Stimulated activated memory B cell treated with anti-CD40 and anti-IgM and Interleukin-4, amounts not matched to agents 10 μg/mL and 1 μg/mL and 100 μg/mL, for 72 hours (primary cell): ENCODE measurements at regions not wholly inside any gene's neighbourhood (a gene's known extent, or its start where the extent isn't known, plus 50 kb on each side); places are given as distances from the start of the nearest gene placed in this dataset.

Experiments used
- ATAC-seq: fragments of 150-1000 bp; cut with Tn5 transposase; 2 replicates; pipeline ENCODE4 v1.10.0; 2021
- H3K27ac Mint-ChIP-seq: one replicate; pipeline ENCODE4 v1.8.0; 2022; ENCODE audit warnings: mild to moderate bottlenecking, mixed read lengths
- H3K27me3 Mint-ChIP-seq: one replicate; pipeline ENCODE4 v1.8.0; 2022; ENCODE audit warnings: mixed read lengths
- H3K36me3 Mint-ChIP-seq: one replicate; pipeline ENCODE4 v1.8.0; 2022; ENCODE audit warnings: mixed read lengths
- H3K4me1 Mint-ChIP-seq: one replicate; pipeline ENCODE4 v1.8.0; 2022; ENCODE audit warnings: mixed read lengths
- H3K4me3 Mint-ChIP-seq: one replicate; pipeline ENCODE4 v1.8.0; 2022; ENCODE audit warnings: mild to moderate bottlenecking, moderate library complexity, mixed read lengths
- H3K9me3 Mint-ChIP-seq: one replicate; pipeline ENCODE4 v1.8.0; 2022; ENCODE audit warnings: mixed read lengths

DNA sequence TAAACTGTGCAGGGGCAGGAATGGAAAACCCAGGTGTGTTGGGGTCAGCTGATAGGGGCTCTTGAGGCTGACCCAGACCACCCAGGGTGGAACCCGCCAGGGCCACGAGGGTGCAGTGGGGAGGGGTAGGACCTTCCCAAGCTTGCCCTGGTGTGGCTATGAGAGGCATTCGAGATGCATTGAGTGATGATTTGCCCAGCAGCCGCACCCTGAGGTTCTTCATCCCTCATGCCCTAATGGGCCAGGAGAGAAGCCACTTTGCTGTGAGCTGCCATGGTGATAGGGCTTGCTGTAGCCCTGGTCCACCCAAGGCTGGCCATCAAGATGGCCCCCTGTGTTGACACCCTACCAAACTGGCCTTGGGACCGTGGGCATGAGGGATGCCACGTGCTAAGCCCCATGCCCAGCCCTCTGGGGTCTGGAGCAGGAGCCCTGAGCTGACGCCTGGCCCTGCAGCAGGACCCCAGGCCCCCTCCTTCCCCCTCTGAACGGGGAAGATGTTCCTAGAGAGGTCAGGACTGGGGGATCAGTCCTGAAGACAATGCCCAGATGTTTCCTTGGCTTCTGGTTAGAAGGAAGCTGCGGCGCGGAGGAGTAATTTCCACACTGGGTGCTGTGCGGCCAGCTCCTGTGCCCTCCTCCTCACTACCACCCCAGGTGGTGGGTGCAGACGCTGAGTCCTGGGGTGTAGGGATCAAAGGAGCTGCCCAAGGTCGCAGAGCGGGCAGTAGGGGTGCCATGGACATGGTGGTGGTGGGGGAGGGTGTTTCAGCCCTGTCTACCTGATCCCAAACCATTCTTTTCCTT is 122.5 kb upstream of the HDAC4 start:
- Mint-ChIP-seq H3K36me3 (no peaks in the 10 kb centered on the region), H3K4me3 (no peak overlapping the region), H3K27me3 (peaks cover 36% of the 10 kb centered on the region), H3K27ac (no peak overlapping the region), H3K9me3 (no peaks in the 10 kb centered on the region), H3K4me1 (no peaks in the 10 kb centered on the region)
- ATAC-seq = no peak

DNA sequence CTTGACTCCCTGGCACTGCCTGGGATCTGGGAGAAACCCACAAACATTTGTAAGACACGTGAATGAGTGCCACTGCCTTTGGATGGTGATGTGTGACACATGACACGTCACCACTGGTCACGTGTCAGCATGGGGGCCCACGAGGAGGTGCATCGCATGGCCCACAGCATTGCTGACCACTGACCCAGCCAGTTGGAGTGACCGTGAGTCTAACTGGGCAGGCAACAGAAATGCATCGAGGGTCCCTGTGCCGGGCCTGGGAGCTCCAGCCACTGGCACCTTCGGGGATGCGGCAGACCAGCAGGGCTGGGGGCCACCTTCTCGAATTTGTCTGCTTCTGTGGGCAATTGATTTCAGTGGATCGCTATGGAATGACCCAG is 121.9 kb upstream of the HDAC4 start:
- Mint-ChIP-seq H3K36me3 (no peaks in the 10 kb centered on the region), H3K27ac (no peak overlapping the region), H3K9me3 (no peaks in the 10 kb centered on the region), H3K4me3 (no peak overlapping the region), H3K4me1 (no peaks in the 10 kb centered on the region), H3K27me3 (peaks cover 36% of the 10 kb centered on the region)
- ATAC-seq = no peak

DNA sequence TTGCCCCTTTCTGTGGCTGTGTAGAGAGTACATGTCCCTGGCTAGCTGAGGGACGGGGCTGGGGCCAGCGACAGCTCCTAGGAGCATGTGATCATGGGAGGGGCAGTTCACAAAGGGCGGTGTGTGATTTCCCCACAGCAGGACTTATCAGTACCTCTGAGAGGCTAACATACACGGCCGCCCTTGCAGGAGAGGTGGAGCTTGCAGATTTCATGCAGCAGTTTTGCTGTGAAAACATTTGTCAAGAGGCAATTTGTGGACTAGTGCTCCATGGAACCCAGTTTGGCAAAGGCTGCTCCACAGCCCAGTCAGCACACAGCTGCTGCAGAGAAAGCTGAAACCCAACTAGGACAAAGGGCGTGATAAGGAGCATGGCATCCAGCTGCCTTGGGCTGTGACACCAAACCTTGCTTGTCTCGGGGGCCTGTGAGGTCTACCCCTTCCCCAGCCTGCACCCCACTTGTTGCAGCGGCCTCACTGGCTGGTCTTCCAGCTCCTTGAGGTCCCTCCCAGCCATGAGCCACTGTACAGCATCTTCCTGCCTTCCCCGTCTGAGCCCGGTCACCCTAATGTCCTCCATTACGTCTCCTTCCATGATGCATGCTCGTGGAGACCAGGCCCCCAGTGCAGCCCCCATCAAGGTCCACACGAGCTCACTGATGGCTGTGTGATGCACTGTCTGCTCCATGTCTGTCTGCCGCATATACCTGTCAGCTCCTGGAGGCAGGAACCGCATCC is 121.4 kb upstream of the HDAC4 start:
- Mint-ChIP-seq H3K9me3 (no peaks in the 10 kb centered on the region), H3K27ac (no peak overlapping the region)

DNA sequence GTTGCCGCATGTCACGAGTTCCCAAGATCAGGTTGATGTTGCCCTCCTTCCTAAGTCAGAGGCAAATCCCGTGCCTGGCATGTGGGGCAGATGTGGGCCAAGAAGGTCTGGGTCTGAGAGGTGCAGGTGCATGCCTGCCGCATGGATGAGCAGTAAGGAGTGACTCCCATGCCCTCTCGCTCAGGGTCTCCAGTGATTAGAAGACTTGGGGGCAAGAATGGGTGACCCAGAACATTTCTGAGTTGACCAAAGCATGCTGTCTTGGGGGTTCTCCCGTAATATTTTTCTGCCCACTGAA is 120.6 kb upstream of the HDAC4 start:
- Mint-ChIP-seq H3K27ac (no peak overlapping the region), H3K4me1 (no peaks in the 10 kb centered on the region), H3K4me3 (no peak overlapping the region), H3K36me3 (no peaks in the 10 kb centered on the region), H3K9me3 (no peaks in the 10 kb centered on the region), H3K27me3 (peaks cover 36% of the 10 kb centered on the region)
- no peak for ATAC-seq

More for the DNA sequence above, 121.4 kb upstream of the HDAC4 start:
- Mint-ChIP-seq H3K36me3 (no peaks in the 10 kb centered on the region), H3K4me1 (no peaks in the 10 kb centered on the region), H3K4me3 (no peak overlapping the region), H3K27me3 (peaks cover 36% of the 10 kb centered on the region)
- no peak for ATAC-seq

DNA sequence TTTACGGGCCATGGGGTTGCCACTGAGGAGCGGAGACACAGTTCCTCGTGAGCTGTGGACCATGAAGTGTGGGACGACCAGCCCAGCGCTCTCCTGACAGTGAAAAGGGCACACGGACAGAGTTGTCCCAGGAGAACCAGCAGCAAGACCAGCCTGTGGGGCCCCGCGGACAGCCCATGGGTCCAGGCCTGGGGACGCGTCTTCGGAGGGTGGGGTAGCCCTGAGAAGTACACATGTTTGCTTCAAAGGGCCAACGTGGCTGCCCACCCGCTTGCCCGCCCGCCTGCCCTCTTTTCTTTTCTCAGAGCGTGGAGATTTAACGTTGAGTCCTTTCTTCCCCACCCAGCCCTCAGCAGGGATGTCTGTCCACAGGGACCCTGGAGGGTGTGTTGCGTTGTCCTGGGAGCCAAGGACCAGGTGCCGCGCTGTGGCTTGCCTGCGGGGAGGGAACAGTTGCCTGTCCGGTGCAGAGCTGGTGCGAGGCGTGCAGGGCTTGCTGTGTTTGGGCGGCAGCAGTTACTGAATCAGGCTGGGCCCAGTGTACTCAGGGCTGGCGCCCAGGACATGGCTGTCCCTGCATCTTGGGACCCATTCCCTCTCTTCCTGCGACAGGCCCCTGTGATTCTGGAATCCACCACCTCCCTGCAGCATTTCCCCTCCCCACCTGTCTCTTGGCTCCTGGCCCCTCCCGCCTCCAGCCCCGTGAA is 120.1 kb upstream of the HDAC4 start:
- H3K27me3 Mint-ChIP-seq = peaks cover 37% of the 10 kb centered on the region
- no peak overlapping the region for H3K27ac Mint-ChIP-seq
- no peaks in the 10 kb centered on the region for H3K4me1 Mint-ChIP-seq
- no peak for ATAC-seq
- no peaks in the 10 kb centered on the region for H3K36me3 Mint-ChIP-seq
- no peak overlapping the region for H3K4me3 Mint-ChIP-seq
- no peaks in the 10 kb centered on the region for H3K9me3 Mint-ChIP-seq

DNA sequence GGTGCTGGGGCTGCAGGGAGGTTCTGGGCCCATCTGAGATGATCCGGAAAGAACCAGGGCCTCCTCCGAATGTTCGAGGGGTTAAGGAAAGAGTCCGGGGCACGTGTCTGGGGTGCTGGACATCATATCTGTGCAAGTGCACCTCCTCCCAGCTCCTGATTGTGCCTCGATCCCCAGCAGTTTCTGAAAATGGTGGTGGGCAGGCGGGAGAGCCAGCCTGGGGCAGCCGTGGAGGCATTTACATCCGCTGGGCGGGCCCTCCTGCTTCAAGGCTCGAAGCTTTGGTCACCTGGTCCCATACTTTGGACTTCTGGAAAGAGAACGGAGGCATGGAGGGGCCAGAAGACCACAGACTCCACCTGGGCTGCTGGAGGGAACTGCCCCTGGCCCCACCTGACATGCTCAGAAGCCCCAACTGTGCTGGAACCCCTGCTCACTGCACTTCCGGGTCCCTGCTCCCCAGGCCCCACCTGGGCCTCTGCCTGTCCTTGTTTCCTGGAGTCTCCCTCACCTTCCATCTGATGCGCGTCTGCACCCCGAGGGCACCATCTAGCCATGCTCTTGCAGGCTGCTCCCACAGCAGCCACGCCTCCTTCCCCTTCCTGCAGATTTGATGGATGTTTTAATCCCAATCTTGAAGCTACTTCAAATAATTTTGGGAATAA is 119.2 kb upstream of the HDAC4 start:
- Mint-ChIP-seq H3K4me1 (no peaks in the 10 kb centered on the region), H3K36me3 (no peaks in the 10 kb centered on the region), H3K4me3 (no peak overlapping the region), H3K9me3 (no peaks in the 10 kb centered on the region), H3K27ac (no peak overlapping the region), H3K27me3 (peaks cover 37% of the 10 kb centered on the region)
- ATAC-seq = no peak

DNA sequence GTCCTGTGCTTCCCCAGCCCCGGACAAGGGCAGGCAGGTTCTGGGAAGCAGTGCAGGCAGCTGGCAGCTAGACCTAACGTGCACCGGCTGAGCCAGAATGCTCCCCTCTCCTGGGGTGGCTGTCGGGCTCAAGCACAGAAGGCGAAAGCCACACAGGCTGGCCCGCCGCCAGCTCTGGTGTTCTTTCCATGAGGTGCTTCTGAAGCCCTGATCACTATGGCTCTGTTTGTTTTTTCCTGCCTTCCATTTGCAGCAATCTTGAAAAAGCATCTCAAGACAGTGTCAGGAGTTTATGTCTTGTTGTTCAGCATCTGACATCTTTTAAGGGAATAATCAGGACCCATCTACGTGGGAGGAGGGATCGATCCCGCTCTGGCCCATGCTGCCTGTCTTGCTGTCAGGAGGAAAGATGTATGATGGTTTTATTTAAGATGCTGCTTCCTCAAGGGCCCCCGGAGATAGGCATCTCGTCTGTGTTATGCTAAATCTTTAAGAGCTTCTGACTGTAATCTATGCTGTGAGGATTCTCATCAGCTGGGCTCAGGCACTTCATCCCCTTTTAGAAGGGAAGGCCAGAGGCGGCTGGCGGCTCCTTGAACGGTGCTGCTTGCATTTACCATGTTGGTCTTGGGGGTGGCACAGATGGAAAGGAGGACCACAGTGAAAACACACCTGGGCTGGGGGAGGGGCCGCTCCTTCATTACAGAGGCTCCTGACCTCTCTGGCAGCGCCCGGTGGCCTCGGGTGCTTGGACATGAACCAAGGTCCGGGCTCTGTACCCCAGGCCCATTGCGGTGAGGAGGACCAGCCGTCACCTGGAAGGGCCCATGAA is 118.5 kb upstream of the HDAC4 start:
- H3K4me1 Mint-ChIP-seq = no peaks in the 10 kb centered on the region
- H3K36me3 Mint-ChIP-seq = no peaks in the 10 kb centered on the region
- no peak overlapping the region for H3K4me3 Mint-ChIP-seq
- no peaks in the 10 kb centered on the region for H3K9me3 Mint-ChIP-seq
- no peak for ATAC-seq
- peaks cover 31% of the 10 kb centered on the region for H3K27me3 Mint-ChIP-seq
- no peak overlapping the region for H3K27ac Mint-ChIP-seq

DNA sequence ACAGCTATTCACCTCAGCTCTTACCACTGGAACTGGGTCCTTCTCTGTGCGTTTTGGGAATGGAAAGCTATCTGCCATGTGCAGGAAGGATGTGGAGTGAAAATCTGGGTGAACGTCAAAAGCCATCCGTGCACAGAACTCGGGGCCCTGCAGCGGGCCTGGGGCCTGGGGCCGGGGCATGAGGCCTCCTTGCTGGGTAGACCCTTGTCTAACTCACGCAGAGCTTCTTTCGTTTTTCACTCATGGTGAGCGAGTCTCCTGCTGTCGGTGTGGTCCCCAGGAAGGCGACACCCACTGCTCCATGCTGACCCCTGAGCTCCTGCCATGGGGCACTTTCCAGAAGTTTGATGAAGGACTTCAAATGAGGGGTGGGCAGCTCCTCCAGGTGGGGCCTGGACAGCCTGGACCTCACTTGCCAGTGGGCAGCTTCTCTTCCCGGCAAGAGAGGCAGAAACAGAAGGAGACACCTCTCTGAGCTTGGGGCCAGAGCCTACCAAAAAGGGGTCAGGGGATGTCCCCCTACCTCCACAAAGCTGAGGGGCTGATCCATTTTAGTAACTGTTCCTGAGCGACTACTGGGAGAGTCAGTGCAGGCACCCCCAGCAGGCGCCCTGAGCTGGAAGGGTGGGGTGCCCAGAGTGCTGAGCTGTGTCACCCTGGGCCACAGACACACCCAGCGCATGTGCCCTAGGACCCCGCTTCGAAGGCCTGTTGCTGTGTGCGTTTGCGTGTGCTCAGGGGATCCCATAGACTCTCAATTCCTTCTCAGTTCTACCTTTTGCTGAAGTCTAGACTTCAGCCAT is 117.7 kb upstream of the HDAC4 start:
- no peaks in the 10 kb centered on the region for H3K9me3 Mint-ChIP-seq
- no peaks in the 10 kb centered on the region for H3K4me1 Mint-ChIP-seq
- ATAC-seq = no peak
- H3K4me3 Mint-ChIP-seq = no peak overlapping the region
- H3K27me3 Mint-ChIP-seq = peaks cover 31% of the 10 kb centered on the region
- H3K27ac Mint-ChIP-seq = no peak overlapping the region
- no peaks in the 10 kb centered on the region for H3K36me3 Mint-ChIP-seq

DNA sequence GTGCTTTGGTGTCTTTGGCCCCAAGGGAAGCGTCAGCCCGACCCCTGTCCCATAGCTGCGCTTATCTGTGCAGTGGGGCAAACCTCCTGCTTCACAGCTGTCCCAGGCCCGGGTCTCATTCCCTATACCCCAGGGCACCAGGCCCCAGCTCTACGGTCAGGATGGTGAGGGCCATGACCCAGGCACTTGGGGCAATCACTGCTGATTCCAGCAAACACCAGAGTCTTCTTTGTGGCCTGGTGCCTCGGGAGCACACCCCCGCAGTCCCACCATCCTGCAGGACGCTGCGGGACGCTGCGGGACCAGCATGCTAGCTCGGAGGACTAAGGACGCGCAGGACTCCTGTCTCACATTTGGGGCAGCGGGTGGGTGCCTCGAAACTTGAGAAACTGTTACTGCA is 116.9 kb upstream of the HDAC4 start:
- H3K9me3 Mint-ChIP-seq = peaks cover 2% of the 10 kb centered on the region
- no peaks in the 10 kb centered on the region for H3K4me1 Mint-ChIP-seq
- H3K27ac Mint-ChIP-seq = no peak overlapping the region
- no peaks in the 10 kb centered on the region for H3K36me3 Mint-ChIP-seq
- no peak overlapping the region for H3K4me3 Mint-ChIP-seq
- H3K27me3 Mint-ChIP-seq = peaks cover 31% of the 10 kb centered on the region
- no peak for ATAC-seq

DNA sequence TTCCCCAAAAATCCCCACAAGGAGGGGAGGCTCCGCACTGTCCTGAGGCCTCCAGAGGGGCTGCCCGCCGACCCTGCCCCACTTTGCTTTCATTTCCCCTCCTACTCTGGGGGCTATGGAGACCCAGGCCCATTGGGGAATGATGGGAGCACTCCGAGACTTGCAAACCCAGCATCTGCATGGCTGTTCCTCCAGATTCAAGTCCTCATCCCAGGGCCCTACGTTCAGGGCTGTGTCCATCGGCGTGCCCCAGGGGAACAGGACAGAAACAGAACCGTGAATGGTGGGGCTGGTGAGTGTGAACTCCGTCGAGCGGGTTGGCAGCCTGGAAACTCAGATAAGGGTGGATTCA is 116.1 kb upstream of the HDAC4 start:
- Mint-ChIP-seq H3K36me3 (no peaks in the 10 kb centered on the region), H3K9me3 (peaks cover 2% of the 10 kb centered on the region), H3K27ac (no peak overlapping the region), H3K27me3 (peaks cover 31% of the 10 kb centered on the region), H3K4me3 (no peak overlapping the region), H3K4me1 (no peaks in the 10 kb centered on the region)
- no peak for ATAC-seq

DNA sequence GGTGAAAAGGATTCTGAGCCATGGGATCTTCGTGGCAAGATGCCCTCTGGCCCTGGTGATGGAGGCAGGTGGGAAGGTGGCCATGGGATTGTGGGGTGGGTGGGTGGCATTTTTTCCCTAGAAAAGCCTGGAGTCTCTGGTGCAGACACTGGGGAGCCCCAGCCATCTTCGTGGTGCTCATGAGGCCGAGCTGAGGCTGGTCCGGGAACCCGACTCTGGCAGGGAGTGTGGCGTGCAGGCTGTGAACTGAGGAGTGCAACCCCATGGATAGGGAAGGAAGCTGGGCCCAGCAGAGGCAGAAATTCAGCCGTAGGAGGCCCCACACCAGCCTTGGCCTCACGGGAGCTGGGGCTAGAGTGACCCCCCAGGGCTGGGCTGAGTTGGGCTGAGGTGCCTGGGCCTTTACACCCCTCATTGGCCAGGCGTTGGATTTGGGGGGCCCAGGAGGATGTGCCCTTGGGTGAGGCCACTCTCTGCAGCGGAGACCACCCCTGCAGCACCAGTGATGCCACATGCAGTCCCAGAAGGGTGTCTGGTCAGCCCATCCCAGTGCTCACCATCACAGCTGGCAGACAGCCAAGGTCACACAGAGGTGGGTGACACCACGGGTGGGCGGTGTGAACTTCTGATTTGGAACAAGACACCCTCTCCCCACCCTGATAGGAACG is 115.6 kb upstream of the HDAC4 start:
- H3K27me3 Mint-ChIP-seq = peaks cover 31% of the 10 kb centered on the region
- H3K4me1 Mint-ChIP-seq = no peaks in the 10 kb centered on the region
- H3K9me3 Mint-ChIP-seq = peaks cover 2% of the 10 kb centered on the region
- no peak for ATAC-seq
- no peak overlapping the region for H3K27ac Mint-ChIP-seq
- H3K36me3 Mint-ChIP-seq = no peaks in the 10 kb centered on the region
- H3K4me3 Mint-ChIP-seq = no peak overlapping the region

DNA sequence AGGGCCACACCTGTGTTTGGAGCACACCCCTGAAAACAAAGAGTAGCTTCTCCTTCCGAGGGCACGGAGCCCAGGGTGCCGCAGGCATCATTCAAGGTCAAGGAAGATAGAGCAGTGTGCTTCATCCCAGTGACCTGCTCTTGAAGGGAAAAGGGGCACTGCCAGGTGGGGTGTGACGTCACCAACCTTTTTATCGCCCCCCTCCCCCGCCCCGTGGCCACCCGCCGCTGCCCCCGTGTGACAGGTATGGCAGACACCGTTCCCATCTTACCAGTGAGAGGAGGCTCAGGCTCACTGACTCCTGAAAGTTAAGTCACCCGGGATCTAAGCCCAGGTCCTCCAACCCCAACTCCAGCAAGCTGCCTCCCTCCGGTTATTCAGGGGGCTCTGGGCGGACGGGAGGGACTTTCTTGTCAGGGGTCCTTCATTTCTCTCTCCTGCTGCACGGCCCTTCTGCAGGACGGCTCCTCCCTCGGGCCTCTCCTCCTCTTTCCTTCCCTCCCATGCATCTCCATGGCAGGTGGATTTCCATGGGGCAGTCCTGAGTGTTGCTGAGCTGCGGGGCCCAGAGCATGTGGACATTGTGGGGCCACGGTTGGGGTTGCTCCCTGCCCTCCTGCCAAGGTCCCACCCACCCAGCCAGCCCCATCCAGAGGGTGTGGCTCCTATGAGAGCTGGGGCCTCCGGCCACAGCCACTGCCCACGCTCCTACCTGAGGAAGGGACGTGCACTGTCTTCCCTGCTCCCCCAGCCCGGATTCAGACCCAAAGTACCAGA is 114.1 kb upstream of the HDAC4 start:
- Mint-ChIP-seq H3K27me3 (peaks cover 19% of the 10 kb centered on the region), H3K27ac (no peak overlapping the region), H3K36me3 (no peaks in the 10 kb centered on the region), H3K4me1 (no peaks in the 10 kb centered on the region), H3K9me3 (peaks cover 2% of the 10 kb centered on the region), H3K4me3 (no peak overlapping the region)
- peak; percentile 15 for ATAC-seq

DNA sequence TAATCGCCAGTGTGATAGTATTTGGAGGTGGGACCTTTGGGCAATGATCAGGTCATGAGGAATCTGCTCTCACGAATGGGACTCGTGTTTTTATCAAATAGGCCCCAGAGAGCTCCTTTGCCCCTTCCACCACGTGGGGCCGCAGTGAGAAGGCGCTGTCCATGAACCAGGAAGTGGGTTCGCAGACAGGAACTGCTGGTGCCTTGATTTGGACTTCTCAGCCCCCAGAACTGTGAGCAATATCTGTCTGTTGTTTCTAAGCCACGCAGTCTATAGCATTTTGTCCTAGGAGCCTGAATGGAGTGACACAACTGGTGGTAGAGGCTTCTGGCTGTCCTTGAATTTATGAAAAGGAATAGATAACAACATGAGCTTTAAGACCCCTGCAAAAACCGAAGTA is 111.2 kb upstream of the HDAC4 start:
- Mint-ChIP-seq H3K9me3 (peaks cover 2% of the 10 kb centered on the region), H3K36me3 (no peaks in the 10 kb centered on the region), H3K27ac (no peak overlapping the region), H3K4me3 (no peak overlapping the region), H3K27me3 (peaks cover 11% of the 10 kb centered on the region), H3K4me1 (no peaks in the 10 kb centered on the region)
- no peak for ATAC-seq
